ENCODE measurements at regions not wholly inside any gene's neighbourhood (a gene's known extent, or its start where the extent isn't known, plus 50 kb on each side); places are given as distances from the start of the nearest gene placed in this dataset.

- Histone ChIP-seq H3K27me3 (ENCODE audit: control insufficient read depth in 5 of 5, insufficient read depth in 4 of 5, low read length in 5 of 5) (no peaks in the 10 kb centered on the region), H3K4me3 (ENCODE audit: low read depth in 1 of 5, low read length in 5 of 5) (no peak overlapping the region), H3K9ac (ENCODE audit: low read length in 5 of 5) (no peak overlapping the region), H3K27ac (ENCODE audit: low read depth, low read length) (no peak overlapping the region), H3K9me3 (ENCODE audit: control insufficient read depth in 5 of 5, low read length in 5 of 5) (no peaks in the 10 kb centered on the region), H3K36me3 (ENCODE audit: control insufficient read depth in 5 of 5, insufficient read depth in 5 of 5, low read length in 5 of 5) (no peaks in the 10 kb centered on the region), H3K4me1 (ENCODE audit: control insufficient read depth in 5 of 5, insufficient read depth in 5 of 5, low read length in 5 of 5) (no peaks in the 10 kb centered on the region)
Observed at GRCh38 chr4:111506706-111507105, 638.5 kb upstream of the FAM241A start.

GRCh38 chr4:111510535-111510934 lies 634.7 kb upstream of the FAM241A start:
- H3K27me3 ChIP-seq (ENCODE audit: control insufficient read depth in 5 of 5, insufficient read depth in 4 of 5, low read length in 5 of 5) = no peaks in the 10 kb centered on the region
- no peak overlapping the region for H3K27ac ChIP-seq (ENCODE audit: low read depth, low read length)
- H3K9ac ChIP-seq (ENCODE audit: low read length in 5 of 5) = no peak overlapping the region
- no peak overlapping the region for H3K4me3 ChIP-seq (ENCODE audit: low read depth in 1 of 5, low read length in 5 of 5)
- H3K4me1 ChIP-seq (ENCODE audit: control insufficient read depth in 5 of 5, insufficient read depth in 5 of 5, low read length in 5 of 5) = no peaks in the 10 kb centered on the region
- no peaks in the 10 kb centered on the region for H3K36me3 ChIP-seq (ENCODE audit: control insufficient read depth in 5 of 5, insufficient read depth in 5 of 5, low read length in 5 of 5)
- H3K9me3 ChIP-seq (ENCODE audit: control insufficient read depth in 5 of 5, low read length in 5 of 5) = no peaks in the 10 kb centered on the region

- Histone ChIP-seq H3K9ac (ENCODE audit: low read length in 5 of 5) (no peak overlapping the region), H3K36me3 (ENCODE audit: control insufficient read depth in 5 of 5, insufficient read depth in 5 of 5, low read length in 5 of 5) (no peaks in the 10 kb centered on the region), H3K4me3 (ENCODE audit: low read depth in 1 of 5, low read length in 5 of 5) (no peak overlapping the region), H3K27ac (ENCODE audit: low read depth, low read length) (no peak overlapping the region), H3K4me1 (ENCODE audit: control insufficient read depth in 5 of 5, insufficient read depth in 5 of 5, low read length in 5 of 5) (no peaks in the 10 kb centered on the region), H3K27me3 (ENCODE audit: control insufficient read depth in 5 of 5, insufficient read depth in 4 of 5, low read length in 5 of 5) (no peaks in the 10 kb centered on the region), H3K9me3 (ENCODE audit: control insufficient read depth in 5 of 5, low read length in 5 of 5) (no peaks in the 10 kb centered on the region)
Observed at GRCh38 chr4:111512081-111512783, 633.0 kb upstream of the FAM241A start.

DNA sequence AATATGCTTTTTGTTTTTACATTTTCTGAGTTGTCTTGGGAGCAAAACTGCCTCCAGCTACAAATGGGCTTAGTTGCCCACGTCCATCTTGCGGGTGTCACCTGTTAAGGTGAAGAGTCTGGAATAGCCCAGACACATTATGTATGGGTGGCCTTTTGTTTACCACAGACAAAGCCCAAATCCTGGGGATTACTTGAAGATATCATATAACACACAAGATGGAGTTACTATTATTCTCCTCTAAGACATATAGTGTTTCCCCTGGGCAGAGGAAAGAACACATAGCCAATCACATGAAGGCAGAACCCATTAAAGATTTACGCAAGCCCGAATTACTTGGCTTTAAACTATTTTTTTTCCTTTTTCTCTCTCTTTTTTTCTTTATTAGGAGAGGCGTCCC lies 625.6 kb upstream of the FAM241A start:
- Histone ChIP-seq H3K27me3 (ENCODE audit: control insufficient read depth in 5 of 5, insufficient read depth in 4 of 5, low read length in 5 of 5) (no peaks in the 10 kb centered on the region), H3K9me3 (ENCODE audit: control insufficient read depth in 5 of 5, low read length in 5 of 5) (peaks cover 0 to 9% (median 0%) of the 10 kb centered on the region in 5 donors), H3K4me1 (ENCODE audit: control insufficient read depth in 5 of 5, insufficient read depth in 5 of 5, low read length in 5 of 5) (no peaks in the 10 kb centered on the region), H3K27ac (ENCODE audit: low read depth, low read length) (no peak overlapping the region), H3K36me3 (ENCODE audit: control insufficient read depth in 5 of 5, insufficient read depth in 5 of 5, low read length in 5 of 5) (no peaks in the 10 kb centered on the region), H3K9ac (ENCODE audit: low read length in 5 of 5) (no peak overlapping the region), H3K4me3 (ENCODE audit: low read depth in 1 of 5, low read length in 5 of 5) (no peak overlapping the region)

- Histone ChIP-seq H3K27me3 (ENCODE audit: control insufficient read depth in 5 of 5, insufficient read depth in 4 of 5, low read length in 5 of 5) (no peaks in the 10 kb centered on the region), H3K9me3 (ENCODE audit: control insufficient read depth in 5 of 5, low read length in 5 of 5) (peaks cover 0 to 7% (median 0%) of the 10 kb centered on the region in 5 donors), H3K9ac (ENCODE audit: low read length in 5 of 5) (no peak overlapping the region), H3K4me3 (ENCODE audit: low read depth in 1 of 5, low read length in 5 of 5) (no peak overlapping the region), H3K36me3 (ENCODE audit: control insufficient read depth in 5 of 5, insufficient read depth in 5 of 5, low read length in 5 of 5) (no peaks in the 10 kb centered on the region), H3K27ac (ENCODE audit: low read depth, low read length) (no peak overlapping the region), H3K4me1 (ENCODE audit: control insufficient read depth in 5 of 5, insufficient read depth in 5 of 5, low read length in 5 of 5) (no peaks in the 10 kb centered on the region)
Observed at GRCh38 chr4:111530446-111530845, 614.8 kb upstream of the FAM241A start.

- Histone ChIP-seq H3K27ac (ENCODE audit: low read depth, low read length) (no peak overlapping the region), H3K27me3 (ENCODE audit: control insufficient read depth in 5 of 5, insufficient read depth in 4 of 5, low read length in 5 of 5) (no peaks in the 10 kb centered on the region), H3K9me3 (ENCODE audit: control insufficient read depth in 5 of 5, low read length in 5 of 5) (no peaks in the 10 kb centered on the region), H3K9ac (ENCODE audit: low read length in 5 of 5) (no peak overlapping the region), H3K4me1 (ENCODE audit: control insufficient read depth in 5 of 5, insufficient read depth in 5 of 5, low read length in 5 of 5) (no peaks in the 10 kb centered on the region), H3K36me3 (ENCODE audit: control insufficient read depth in 5 of 5, insufficient read depth in 5 of 5, low read length in 5 of 5) (no peaks in the 10 kb centered on the region), H3K4me3 (ENCODE audit: low read depth in 1 of 5, low read length in 5 of 5) (no peak overlapping the region)
Observed at GRCh38 chr4:111535792-111536191, 609.5 kb upstream of the FAM241A start.

GRCh38 chr4:111537165-111537564 lies 608.1 kb upstream of the FAM241A start:
- H3K27ac ChIP-seq (ENCODE audit: low read depth, low read length) = no peak overlapping the region

GRCh38 chr4:111537871-111538270 lies 607.4 kb upstream of the FAM241A start:
- Histone ChIP-seq H3K36me3 (ENCODE audit: control insufficient read depth in 5 of 5, insufficient read depth in 5 of 5, low read length in 5 of 5) (no peaks in the 10 kb centered on the region), H3K9ac (ENCODE audit: low read length in 5 of 5) (no peak overlapping the region), H3K27ac (ENCODE audit: low read depth, low read length) (no peak overlapping the region), H3K4me1 (ENCODE audit: control insufficient read depth in 5 of 5, insufficient read depth in 5 of 5, low read length in 5 of 5) (no peaks in the 10 kb centered on the region), H3K9me3 (ENCODE audit: control insufficient read depth in 5 of 5, low read length in 5 of 5) (no peaks in the 10 kb centered on the region), H3K4me3 (ENCODE audit: low read depth in 1 of 5, low read length in 5 of 5) (no peak overlapping the region), H3K27me3 (ENCODE audit: control insufficient read depth in 5 of 5, insufficient read depth in 4 of 5, low read length in 5 of 5) (no peaks in the 10 kb centered on the region)

More at GRCh38 chr4:111537165-111537564, 608.1 kb upstream of the FAM241A start:
- no peaks in the 10 kb centered on the region for H3K36me3 ChIP-seq (ENCODE audit: control insufficient read depth in 5 of 5, insufficient read depth in 5 of 5, low read length in 5 of 5)
- H3K9ac ChIP-seq (ENCODE audit: low read length in 5 of 5) = no peak overlapping the region
- no peaks in the 10 kb centered on the region for H3K9me3 ChIP-seq (ENCODE audit: control insufficient read depth in 5 of 5, low read length in 5 of 5)
- no peaks in the 10 kb centered on the region for H3K27me3 ChIP-seq (ENCODE audit: control insufficient read depth in 5 of 5, insufficient read depth in 4 of 5, low read length in 5 of 5)
- H3K4me3 ChIP-seq (ENCODE audit: low read depth in 1 of 5, low read length in 5 of 5) = no peak overlapping the region
- H3K4me1 ChIP-seq (ENCODE audit: control insufficient read depth in 5 of 5, insufficient read depth in 5 of 5, low read length in 5 of 5) = no peaks in the 10 kb centered on the region

- no peak overlapping the region for H3K27ac ChIP-seq (ENCODE audit: low read depth, low read length)
- no peak overlapping the region for H3K9ac ChIP-seq (ENCODE audit: low read length in 5 of 5)
Observed at GRCh38 chr4:111540671-111541070, 604.6 kb upstream of the FAM241A start.

DNA sequence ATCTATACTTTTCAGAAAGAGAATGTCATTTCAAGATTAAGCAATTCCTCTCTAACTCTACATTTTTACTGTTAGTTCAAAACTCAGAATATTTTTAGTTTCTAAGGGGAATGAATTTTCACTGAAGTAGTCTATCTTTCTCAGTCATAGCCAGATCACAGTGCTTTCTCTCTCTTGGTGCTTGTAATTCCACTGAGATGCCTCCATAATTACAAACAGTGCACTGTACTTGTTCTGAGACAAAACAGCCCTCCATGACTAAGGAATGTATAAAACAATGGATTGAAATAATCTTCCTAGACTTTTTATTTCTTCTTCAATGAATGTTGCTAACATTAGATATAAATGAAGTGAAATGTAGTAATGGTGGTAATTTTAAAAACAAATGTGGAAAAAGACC lies 603.2 kb upstream of the FAM241A start:
- no peak overlapping the region for H3K27ac ChIP-seq (ENCODE audit: low read depth, low read length)
- no peaks in the 10 kb centered on the region for H3K27me3 ChIP-seq (ENCODE audit: control insufficient read depth in 5 of 5, insufficient read depth in 4 of 5, low read length in 5 of 5)
- no peaks in the 10 kb centered on the region for H3K4me1 ChIP-seq (ENCODE audit: control insufficient read depth in 5 of 5, insufficient read depth in 5 of 5, low read length in 5 of 5)
- H3K9ac ChIP-seq (ENCODE audit: low read length in 5 of 5) = no peak overlapping the region
- no peaks in the 10 kb centered on the region for H3K36me3 ChIP-seq (ENCODE audit: control insufficient read depth in 5 of 5, insufficient read depth in 5 of 5, low read length in 5 of 5)
- no peak overlapping the region for H3K4me3 ChIP-seq (ENCODE audit: low read depth in 1 of 5, low read length in 5 of 5)
- no peaks in the 10 kb centered on the region for H3K9me3 ChIP-seq (ENCODE audit: control insufficient read depth in 5 of 5, low read length in 5 of 5)

More at GRCh38 chr4:111540671-111541070, 604.6 kb upstream of the FAM241A start:
- no peaks in the 10 kb centered on the region for H3K4me1 ChIP-seq (ENCODE audit: control insufficient read depth in 5 of 5, insufficient read depth in 5 of 5, low read length in 5 of 5)
- no peaks in the 10 kb centered on the region for H3K36me3 ChIP-seq (ENCODE audit: control insufficient read depth in 5 of 5, insufficient read depth in 5 of 5, low read length in 5 of 5)
- no peak overlapping the region for H3K4me3 ChIP-seq (ENCODE audit: low read depth in 1 of 5, low read length in 5 of 5)
- H3K27me3 ChIP-seq (ENCODE audit: control insufficient read depth in 5 of 5, insufficient read depth in 4 of 5, low read length in 5 of 5) = no peaks in the 10 kb centered on the region
- H3K9me3 ChIP-seq (ENCODE audit: control insufficient read depth in 5 of 5, low read length in 5 of 5) = no peaks in the 10 kb centered on the region

Measured in subcutaneous abdominal adipose tissue (tissue), 5 donors.